Right lobe of liver (tissue), 4 donors: ENCODE measurements at regions not wholly inside any gene's neighbourhood (a gene's known extent, or its start where the extent isn't known, plus 50 kb on each side); places are given as distances from the start of the nearest gene placed in this dataset.

Experiments
- CTCF ChIP-seq, 4 donors: fragments of 200-600 bp in 3 of 4; fragments of 450-650 bp in 1 of 4; IDR thresholded peaks; one replicate each; pipeline versions ENCODE4 v1.5.1 to v1.8.0; 2016 to 2022; ENCODE audit warnings: antibody characterized with exemption in 4 of 4, mild to moderate bottlenecking in 2 of 4
- POLR2A ChIP-seq: fragments of 450-650 bp; IDR thresholded peaks from one replicate; pipeline ENCODE4 v1.6.1; 2017; ENCODE audit warnings: antibody characterized with exemption, mild to moderate bottlenecking
- donor health status: DM: no; HTN: no; CAD: no.
- donor health status: DM: no; HTN: no; CAD: no.
- donor health status: DM: no; HTN: yes; CAD: no.

GRCh38 chr16:63841271-63841670 lies 1280.6 kb downstream of the CDH11 start:
- no peak for TF ChIP-seq CTCF (IDR thresholded peaks at IDR 0.05)
- no peak for TF ChIP-seq POLR2A
